MCF 10A (cell line): ENCODE measurements at regions not wholly inside any gene's neighbourhood (a gene's known extent, or its start where the extent isn't known, plus 50 kb on each side); places are given as distances from the start of the nearest gene placed in this dataset.
"Not testable (repeated sequence)": the region's sequence is repeated elsewhere in the genome, so short reads cannot be mapped to it uniquely, and the experiment has no call there.

Experiments
- BruUV-seq: library from RNA; stranded (reverse); fragments of 400-500 nt; replicated peaks from 2 replicates; lab custom pipeline; 2021; lab: Mats Ljungman, UMichigan
- CTCF ChIA-PET: fragments of 300-600 bp; sonication (Branson Sonifier 250); formaldehyde crosslinking; extraction: SDS; loops from one replicate; lab custom pipeline; 2021; ENCODE audit warnings: antibody characterized with exemption, inconsistent platforms; lab: Yijun Ruan, JAX
- POLR2A ChIA-PET: fragments of 300-600, 350-650 bp; sonication (Branson Sonifier 250); formaldehyde crosslinking; extraction: SDS; loops from one replicate; lab custom pipeline; 2020; ENCODE audit warnings: antibody characterized with exemption, inconsistent platforms; lab: Yijun Ruan, JAX
- DNase-seq: peaks from one replicate; pipeline ENCODE4 v3.0.0-alpha.2; 2018; ENCODE audit not compliant: unreplicated experiment
- H3K27ac Mint-ChIP-seq: one replicate; pipeline ENCODE4 v1.8.0; 2022; ENCODE audit warnings: mild to moderate bottlenecking, low read depth, mixed read lengths; ENCODE audit not compliant: unreplicated experiment
- H3K27me3 Mint-ChIP-seq: one replicate; pipeline ENCODE4 v1.8.0; 2022; ENCODE audit warnings: mixed read lengths; ENCODE audit not compliant: insufficient read depth, unreplicated experiment
- H3K36me3 Mint-ChIP-seq: one replicate; pipeline ENCODE4 v1.8.0; 2022; ENCODE audit warnings: mild to moderate bottlenecking, moderate library complexity, mixed read lengths; ENCODE audit not compliant: insufficient read depth, unreplicated experiment
- H3K4me1 Mint-ChIP-seq: one replicate; pipeline ENCODE4 v1.8.0; 2022; ENCODE audit warnings: mixed read lengths; ENCODE audit not compliant: insufficient read depth, unreplicated experiment
- H3K4me3 Mint-ChIP-seq: one replicate; pipeline ENCODE4 v1.8.0; 2022; ENCODE audit warnings: mild to moderate bottlenecking, moderate library complexity, mixed read lengths; ENCODE audit not compliant: unreplicated experiment
- H3K9me3 Mint-ChIP-seq: one replicate; pipeline ENCODE4 v1.8.0; 2022; ENCODE audit warnings: mixed read lengths; ENCODE audit not compliant: unreplicated experiment
- intact Hi-C: fragments of 100-400 bp; cut with micrococcal nuclease; formaldehyde crosslinking; loops from 2 replicates; pipeline ENCODE4 v1.14.1; 2022
- TF ChIP-seq, protein P1 (sequence below): fragments of 200-600 bp; IDR thresholded peaks from one replicate; pipeline ENCODE4 v1.8.0; 2022; ENCODE audit warnings: antibody characterized with exemption, mild to moderate bottlenecking; ENCODE audit not compliant: unreplicated experiment

DNA sequence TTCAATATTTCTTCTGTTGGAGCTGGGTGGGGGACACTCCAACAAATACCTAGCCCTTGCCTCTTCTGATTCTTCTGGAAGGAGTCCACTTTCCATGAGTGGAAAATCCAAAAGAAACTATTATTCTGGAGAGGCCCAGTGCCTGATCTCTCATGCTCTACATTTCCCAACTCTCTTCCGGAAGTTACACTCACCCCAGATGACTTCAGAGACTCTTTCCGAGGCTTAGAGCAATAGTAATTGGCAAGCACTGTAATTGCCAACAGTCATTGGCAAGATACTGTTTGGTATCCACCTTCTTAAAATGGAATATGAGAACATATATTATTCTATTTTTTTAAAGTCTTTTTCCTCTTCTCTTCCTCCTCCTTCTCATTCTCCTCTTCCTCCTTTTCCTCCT lies 60.5 kb upstream of the CYRIA start:
- ChIA-PET CTCF (interaction anchor here (0.7 to 1.4 kb wide), 5 partner anchors 12 to 113 kb away, joined by 3 read pairs; no protein-coding TSS in a partner anchor), POLR2A (interaction anchor here (0.6 to 1.9 kb wide), 2 partner anchors 12 to 70 kb away, joined by 3 to 6 read pairs; no protein-coding TSS in a partner anchor)
- H3K4me3 Mint-ChIP-seq, result no peak overlapping the region
- peak; percentile 39 for DNase-seq
- H3K27ac Mint-ChIP-seq, result no peak overlapping the region
- no TSS peak for BruUV-seq
- H3K4me1 Mint-ChIP-seq, result peaks cover 5% of the 10 kb centered on the region
- no peaks in the 10 kb centered on the region for H3K9me3 Mint-ChIP-seq
- intact Hi-C loops, result no loop called here
- H3K27me3 Mint-ChIP-seq, result peaks cover 34% of the 10 kb centered on the region
- no peaks in the 10 kb centered on the region for H3K36me3 Mint-ChIP-seq
- TF ChIP-seq, protein P1, sequence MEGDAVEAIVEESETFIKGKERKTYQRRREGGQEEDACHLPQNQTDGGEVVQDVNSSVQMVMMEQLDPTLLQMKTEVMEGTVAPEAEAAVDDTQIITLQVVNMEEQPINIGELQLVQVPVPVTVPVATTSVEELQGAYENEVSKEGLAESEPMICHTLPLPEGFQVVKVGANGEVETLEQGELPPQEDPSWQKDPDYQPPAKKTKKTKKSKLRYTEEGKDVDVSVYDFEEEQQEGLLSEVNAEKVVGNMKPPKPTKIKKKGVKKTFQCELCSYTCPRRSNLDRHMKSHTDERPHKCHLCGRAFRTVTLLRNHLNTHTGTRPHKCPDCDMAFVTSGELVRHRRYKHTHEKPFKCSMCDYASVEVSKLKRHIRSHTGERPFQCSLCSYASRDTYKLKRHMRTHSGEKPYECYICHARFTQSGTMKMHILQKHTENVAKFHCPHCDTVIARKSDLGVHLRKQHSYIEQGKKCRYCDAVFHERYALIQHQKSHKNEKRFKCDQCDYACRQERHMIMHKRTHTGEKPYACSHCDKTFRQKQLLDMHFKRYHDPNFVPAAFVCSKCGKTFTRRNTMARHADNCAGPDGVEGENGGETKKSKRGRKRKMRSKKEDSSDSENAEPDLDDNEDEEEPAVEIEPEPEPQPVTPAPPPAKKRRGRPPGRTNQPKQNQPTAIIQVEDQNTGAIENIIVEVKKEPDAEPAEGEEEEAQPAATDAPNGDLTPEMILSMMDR, result no peak

DNA sequence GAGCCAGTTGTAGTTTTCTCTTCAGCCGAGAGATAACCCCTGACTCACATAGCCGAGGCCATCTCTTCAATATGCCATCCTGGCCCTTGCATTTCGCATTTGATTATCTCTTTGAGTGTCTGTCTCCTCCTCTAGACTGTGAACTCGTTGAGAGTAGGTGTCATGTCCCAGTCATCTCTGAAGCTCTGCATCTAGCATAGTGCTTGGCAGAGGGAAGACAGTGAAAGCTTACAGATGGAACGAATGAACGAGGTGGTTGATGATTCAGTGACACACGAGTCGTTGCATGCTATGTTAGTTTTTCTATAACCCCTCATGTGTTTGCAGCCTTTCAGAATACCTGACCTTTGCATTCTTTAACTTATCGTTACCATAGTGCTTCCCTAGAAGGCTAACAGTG lies 59.9 kb upstream of the CYRIA start:
- DNase-seq, result no peak
- Mint-ChIP-seq H3K4me1 (peaks cover 5% of the 10 kb centered on the region), H3K27ac (no peak overlapping the region), H3K9me3 (no peaks in the 10 kb centered on the region), H3K27me3 (peaks cover 38% of the 10 kb centered on the region), H3K4me3 (no peak overlapping the region), H3K36me3 (no peaks in the 10 kb centered on the region)
- ChIA-PET POLR2A (interaction anchor here (0.6 to 1.9 kb wide), 2 partner anchors 12 to 20 kb away, joined by 3 to 6 read pairs; no protein-coding TSS in a partner anchor), CTCF (interaction anchor here (1.0 to 1.4 kb wide), 3 partner anchors 11 to 111 kb away, joined by 3 to 4 read pairs (median 3); no protein-coding TSS in a partner anchor)
- intact Hi-C loops, result no loop called here
- no TSS peak for BruUV-seq
- TF ChIP-seq, protein P1, result no peak

- intact Hi-C loops, result no loop called here
- Mint-ChIP-seq H3K36me3 (peaks cover 6% of the 10 kb centered on the region), H3K4me1 (no peaks in the 10 kb centered on the region), H3K27me3 (peaks cover 31% of the 10 kb centered on the region), H3K4me3 (no peak overlapping the region), H3K27ac (no peak overlapping the region), H3K9me3 (no peaks in the 10 kb centered on the region)
- TF ChIP-seq, protein P1, result no peak
- POLR2A ChIA-PET, result no interaction called here
- BruUV-seq, result no TSS peak
- CTCF ChIA-PET, result interaction anchor here (0.6 kb wide), 1 partner anchor 71 kb away, joined by 3 read pairs; no protein-coding TSS in a partner anchor
- DNase-seq, result no peak
Observed at GRCh38 chr2:16722677-16723076, 57.0 kb upstream of the CYRIA start.

GRCh38 chr2:16722126-16722525 lies 56.5 kb upstream of the CYRIA start:
- H3K27ac Mint-ChIP-seq, result no peak overlapping the region
- H3K4me1 Mint-ChIP-seq, result no peaks in the 10 kb centered on the region
- BruUV-seq, result no TSS peak
- CTCF ChIA-PET, result no interaction called here
- H3K9me3 Mint-ChIP-seq, result no peaks in the 10 kb centered on the region
- intact Hi-C loops, result no loop called here
- peaks cover 6% of the 10 kb centered on the region for H3K36me3 Mint-ChIP-seq
- H3K27me3 Mint-ChIP-seq, result peaks cover 31% of the 10 kb centered on the region
- TF ChIP-seq, protein P1, result no peak
- no peak for DNase-seq
- POLR2A ChIA-PET, result no interaction called here
- no peak overlapping the region for H3K4me3 Mint-ChIP-seq

- H3K36me3 Mint-ChIP-seq, DNase-seq, POLR2A ChIA-PET, intact Hi-C loops, H3K4me3 Mint-ChIP-seq, H3K27ac Mint-ChIP-seq, H3K9me3 Mint-ChIP-seq, H3K4me1 Mint-ChIP-seq, BruUV-seq, CTCF ChIA-PET: not testable (repeated sequence)
- peaks cover 31% of the 10 kb centered on the region for H3K27me3 Mint-ChIP-seq
Observed at GRCh38 chr2:16721529-16721928, 55.9 kb upstream of the CYRIA start.

DNA sequence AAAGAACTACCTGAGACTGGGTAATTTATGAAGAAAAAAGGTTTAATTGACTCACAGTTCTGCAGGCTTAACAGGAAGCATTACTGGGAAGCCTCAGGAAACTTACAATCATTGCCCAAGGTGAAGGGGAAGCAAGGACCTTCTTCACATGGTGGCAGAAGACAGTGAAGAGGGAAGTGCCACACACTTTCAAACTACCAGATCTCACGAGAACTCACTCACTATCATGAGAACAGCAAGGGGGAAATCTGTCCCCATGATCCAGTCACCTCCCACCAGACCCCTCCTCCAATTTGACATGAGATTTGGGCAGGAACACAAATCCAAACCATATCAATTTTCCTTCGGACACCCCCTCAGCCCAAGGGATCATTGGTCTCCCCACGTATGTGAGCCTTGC lies 55.1 kb upstream of the CYRIA start:
- POLR2A ChIA-PET, result not testable (repeated sequence)

More for the DNA sequence above, 55.1 kb upstream of the CYRIA start:
- H3K4me1 Mint-ChIP-seq, H3K4me3 Mint-ChIP-seq, CTCF ChIA-PET, H3K27ac Mint-ChIP-seq, BruUV-seq, intact Hi-C loops, DNase-seq, H3K9me3 Mint-ChIP-seq, H3K36me3 Mint-ChIP-seq: not testable (repeated sequence)
- H3K27me3 Mint-ChIP-seq, result peaks cover 31% of the 10 kb centered on the region
